B cell (primary cell): ENCODE measurements at regions not wholly inside any gene's neighbourhood (a gene's known extent, or its start where the extent isn't known, plus 50 kb on each side); places are given as distances from the start of the nearest gene placed in this dataset.

Source experiments
- ATAC-seq: fragments of 200-7000 bp; cut with Tn5 transposase; one replicate; pipeline ENCODE4 v1.10.0; 2021; ENCODE audit warnings: low read depth, mild to moderate bottlenecking, moderate number of reproducible peaks, moderate library complexity
- CTCF ChIA-PET: fragments of 350-600 bp; sonication (Branson Sonifier 250); formaldehyde crosslinking; loops from one replicate; lab custom pipeline; 2021; ENCODE audit warnings: antibody characterized with exemption, inconsistent platforms; lab: Charles Lee
- POLR2A ChIA-PET: fragments of 350-600 bp; sonication (Branson Sonifier 250); formaldehyde crosslinking; loops from one replicate; lab custom pipeline; 2021; ENCODE audit warnings: antibody characterized with exemption; lab: Charles Lee
- DNase-seq: peaks from one replicate; pipeline ENCODE4 v3.0.0; 2013
- H2AFZ ChIP-seq: 2 replicates; pipeline ENCODE4 v1.6.1; 2012; ENCODE audit warnings: mild to moderate bottlenecking, low read depth, low read length; ENCODE audit not compliant: insufficient read depth, poor library complexity, severe bottlenecking
- H3K27ac ChIP-seq, 2 donors: 1 replicate in 1 of 2; 2 replicates in 1 of 2; pipeline ENCODE4 v1.5.1; 2012 to 2013; ENCODE audit warnings: low read length in 2 of 2, mild to moderate bottlenecking in 2 of 2, moderate library complexity in 1 of 2
- H3K27me3 ChIP-seq, 4 experiments: fragments of 200-600 bp in 1 of 4; sonication (generic) in 1 of 4; replicated peaks in 1 of 4; 1 replicate in 2 of 4; 2 replicates in 2 of 4; pipeline versions ENCODE4 v1.6.1 to v1.7.0; 2013 to 2016; ENCODE audit warnings: low read length in 3 of 4, mild to moderate bottlenecking in 2 of 4, mixed read lengths in 1 of 4, moderate library complexity in 1 of 4; ENCODE audit not compliant: insufficient read depth in 4 of 4, control insufficient read depth in 3 of 4; ENCODE audit errors: control extremely low read depth in 1 of 4
- H3K36me3 ChIP-seq, 2 experiments: replicated peaks in 1 of 2; 1 replicate in 1 of 2; 2 replicates in 1 of 2; pipeline versions ENCODE4 v1.6.1 to v1.7.1; 2013; ENCODE audit warnings: low read length in 1 of 2; ENCODE audit not compliant: insufficient read depth in 2 of 2, control insufficient read depth in 1 of 2; ENCODE audit errors: control extremely low read depth in 1 of 2, extremely low read depth in 1 of 2
- H3K4me1 ChIP-seq, 2 donors: fragments of 200-600 bp in 1 of 2; sonication (generic) in 1 of 2; 1 replicate in 1 of 2; 2 replicates in 1 of 2; pipeline versions ENCODE4 v1.5.1 to v1.6.1; 2013 to 2017; ENCODE audit warnings: low read length in 2 of 2; ENCODE audit not compliant: control insufficient read depth in 2 of 2, insufficient read depth in 2 of 2
- H3K4me2 ChIP-seq: replicated peaks from 2 replicates; pipeline ENCODE3; 2012; ENCODE audit warnings: mild to moderate bottlenecking, low read depth, low read length; ENCODE audit not compliant: poor library complexity, severe bottlenecking
- H3K4me3 ChIP-seq, 5 experiments: fragments of 200-600 bp in 1 of 5; sonication (generic) in 1 of 5; 1 replicate in 3 of 5; 2 replicates in 2 of 5; pipeline versions ENCODE4 v1.5.1 to v1.7.0; 2011 to 2016; ENCODE audit warnings: low read length in 4 of 5, mild to moderate bottlenecking in 4 of 5, low read depth in 2 of 5, control low read depth in 1 of 5, moderate library complexity in 1 of 5; ENCODE audit not compliant: insufficient read depth in 1 of 5; ENCODE audit errors: control extremely low read depth in 1 of 5, extremely low read depth in 1 of 5
- H3K79me2 ChIP-seq: fragments of 200-600 bp; sonication (generic); one replicate; pipeline ENCODE4 v1.6.0; 2016; ENCODE audit warnings: low read length; ENCODE audit not compliant: control insufficient read depth, insufficient read depth
- H3K9ac ChIP-seq: fragments of 200-600 bp; sonication (generic); 2 replicates; pipeline ENCODE4 v1.6.1; 2017; ENCODE audit warnings: mild to moderate bottlenecking, low read length, moderate library complexity
- H3K9me3 ChIP-seq, 3 donors: one replicate each; pipeline versions ENCODE4 v1.6.1 to v1.7.1; 2013; ENCODE audit warnings: low read length in 2 of 3; ENCODE audit not compliant: control insufficient read depth in 2 of 3, insufficient read depth in 1 of 3; ENCODE audit errors: control extremely low read depth in 1 of 3
- H4K20me1 ChIP-seq: 2 replicates; pipeline ENCODE4 v1.6.0; 2012; ENCODE audit warnings: mild to moderate bottlenecking, low read length; ENCODE audit not compliant: insufficient read depth, control insufficient read depth, poor library complexity, severe bottlenecking
- H3K27ac Mint-ChIP-seq: one replicate; pipeline ENCODE4 v1.8.0; 2021; ENCODE audit warnings: mixed read lengths
- H3K27me3 Mint-ChIP-seq: one replicate; pipeline ENCODE4 v1.8.0; 2021; ENCODE audit warnings: mixed read lengths
- H3K4me1 Mint-ChIP-seq: one replicate; pipeline ENCODE4 v1.8.0; 2021; ENCODE audit warnings: mixed read lengths
- H3K4me3 Mint-ChIP-seq: one replicate; pipeline ENCODE4 v1.8.0; 2021; ENCODE audit warnings: mixed read lengths
- H3K9me3 Mint-ChIP-seq: one replicate; pipeline ENCODE4 v1.8.0; 2022; ENCODE audit warnings: mixed read lengths; ENCODE audit not compliant: insufficient read depth
- EZH2 ChIP-seq: IDR thresholded peaks from 2 replicates; pipeline ENCODE4 v1.6.1; 2012; ENCODE audit warnings: borderline replicate concordance, low read depth, mild to moderate bottlenecking, moderate library complexity, low read length; ENCODE audit not compliant: insufficient read depth, poor library complexity, severe bottlenecking
- WGBS: methylation state at CpG from one replicate; pipeline ENCODE4 v1.1.5; 2013; ENCODE audit warnings: missing lambda C conversion rate; ENCODE audit not compliant: insufficient coverage; 5-methylcytosine and 5-hydroxymethylcytosine counted together
- intact Hi-C: fragments of 100-400 bp; cut with micrococcal nuclease; formaldehyde crosslinking; loops from one replicate; pipeline ENCODE4 v1.10.0; 2022
- TF ChIP-seq, protein P1 (sequence below): fragments of 200-600 bp; IDR thresholded peaks from one replicate; pipeline ENCODE4 v1.8.0; 2022; ENCODE audit warnings: antibody characterized with exemption, mild to moderate bottlenecking

DNA sequence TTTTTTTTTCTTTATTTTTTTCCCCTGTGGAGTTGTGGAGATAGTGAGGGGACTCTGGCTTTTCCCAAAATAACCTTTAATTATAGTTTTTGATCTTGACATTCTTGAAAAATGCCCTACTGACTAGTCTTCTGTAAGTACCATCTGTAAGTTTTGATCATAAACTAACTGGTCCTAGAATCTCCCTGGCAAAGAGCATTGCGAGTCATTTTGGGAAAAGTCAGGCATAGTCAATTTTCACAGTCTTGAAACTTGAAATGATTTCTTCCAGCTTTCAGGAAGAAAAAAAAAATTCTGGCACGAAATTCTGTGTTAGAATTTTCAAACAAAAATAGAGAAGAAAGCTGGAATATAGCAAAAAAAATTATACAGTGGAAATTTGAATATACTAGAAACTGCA, 181.2 kb upstream of the SNX7 start:
- Histone ChIP-seq H3K4me3 (no peak overlapping the region), H3K27ac (no peak overlapping the region), H3K4me2 (no peak overlapping the region), H2AFZ (no peak overlapping the region), H3K79me2 (no peaks in the 10 kb centered on the region), H3K27me3 (no peaks in the 10 kb centered on the region), H3K4me1 (no peaks in the 10 kb centered on the region), H3K9ac (no peak overlapping the region), H3K36me3 (no peaks in the 10 kb centered on the region), H4K20me1 (no peaks in the 10 kb centered on the region), H3K9me3 (no peaks in the 10 kb centered on the region)
- Mint-ChIP-seq H3K27me3 (no peaks in the 10 kb centered on the region), H3K4me3 (no peak overlapping the region), H3K4me1 (no peaks in the 10 kb centered on the region), H3K27ac (no peak overlapping the region), H3K9me3 (no peaks in the 10 kb centered on the region)
- DNase-seq (no peak), ATAC-seq (no peak)
- TF ChIP-seq, protein P1, sequence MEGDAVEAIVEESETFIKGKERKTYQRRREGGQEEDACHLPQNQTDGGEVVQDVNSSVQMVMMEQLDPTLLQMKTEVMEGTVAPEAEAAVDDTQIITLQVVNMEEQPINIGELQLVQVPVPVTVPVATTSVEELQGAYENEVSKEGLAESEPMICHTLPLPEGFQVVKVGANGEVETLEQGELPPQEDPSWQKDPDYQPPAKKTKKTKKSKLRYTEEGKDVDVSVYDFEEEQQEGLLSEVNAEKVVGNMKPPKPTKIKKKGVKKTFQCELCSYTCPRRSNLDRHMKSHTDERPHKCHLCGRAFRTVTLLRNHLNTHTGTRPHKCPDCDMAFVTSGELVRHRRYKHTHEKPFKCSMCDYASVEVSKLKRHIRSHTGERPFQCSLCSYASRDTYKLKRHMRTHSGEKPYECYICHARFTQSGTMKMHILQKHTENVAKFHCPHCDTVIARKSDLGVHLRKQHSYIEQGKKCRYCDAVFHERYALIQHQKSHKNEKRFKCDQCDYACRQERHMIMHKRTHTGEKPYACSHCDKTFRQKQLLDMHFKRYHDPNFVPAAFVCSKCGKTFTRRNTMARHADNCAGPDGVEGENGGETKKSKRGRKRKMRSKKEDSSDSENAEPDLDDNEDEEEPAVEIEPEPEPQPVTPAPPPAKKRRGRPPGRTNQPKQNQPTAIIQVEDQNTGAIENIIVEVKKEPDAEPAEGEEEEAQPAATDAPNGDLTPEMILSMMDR, result no peak
- TF ChIP-seq EZH2, result no peak
- CTCF ChIA-PET, result no interaction called here
- POLR2A ChIA-PET, result no interaction called here
- whole genome bisulfite sequencing, result no CpG with 5 or more reads among the region's 2 CpGs
- intact Hi-C loops, result no loop called here

DNA sequence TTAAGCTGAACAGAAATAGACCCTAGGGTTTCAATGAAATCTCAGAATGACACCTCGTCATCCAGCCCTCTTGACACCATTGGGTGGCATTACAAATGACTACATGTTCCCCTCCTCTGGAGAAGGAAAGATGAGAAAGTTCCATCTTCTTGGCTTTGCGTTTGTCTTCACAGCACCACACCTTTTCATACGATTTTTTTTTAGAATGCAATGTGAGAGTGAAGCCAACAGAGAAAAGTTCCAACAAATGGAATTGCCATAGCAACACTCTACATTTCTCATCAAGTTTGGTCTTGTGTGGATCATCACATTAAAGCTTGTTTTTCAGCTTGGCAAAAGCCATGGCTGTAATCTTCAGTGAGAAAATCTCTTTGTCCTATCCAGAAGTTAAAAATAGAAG, 183.4 kb upstream of the SNX7 start:
- Histone ChIP-seq H4K20me1 (no peaks in the 10 kb centered on the region), H3K27ac (no peak overlapping the region), H3K36me3 (no peaks in the 10 kb centered on the region), H3K9ac (no peak overlapping the region), H3K4me1 (no peaks in the 10 kb centered on the region), H3K9me3 (no peaks in the 10 kb centered on the region), H3K79me2 (no peaks in the 10 kb centered on the region), H2AFZ (no peak overlapping the region), H3K27me3 (no peaks in the 10 kb centered on the region), H3K4me3 (no peak overlapping the region), H3K4me2 (no peak overlapping the region)
- no peak overlapping the region for H3K4me3 Mint-ChIP-seq
- H3K9me3 Mint-ChIP-seq, result no peaks in the 10 kb centered on the region
- H3K27me3 Mint-ChIP-seq, result no peaks in the 10 kb centered on the region
- no peaks in the 10 kb centered on the region for H3K4me1 Mint-ChIP-seq
- H3K27ac Mint-ChIP-seq, result no peak overlapping the region
- TF ChIP-seq EZH2, result no peak
- TF ChIP-seq, protein P1, result no peak
- POLR2A ChIA-PET, result no interaction called here
- ATAC-seq, result no peak
- no peak for DNase-seq
- no CpG with 5 or more reads among the region's 3 CpGs for WGBS
- CTCF ChIA-PET, result no interaction called here
- intact Hi-C loops, result no loop called here
